AG09309 (cell line): ENCODE measurements at regions not wholly inside any gene's neighbourhood (a gene's known extent, or its start where the extent isn't known, plus 50 kb on each side); places are given as distances from the start of the nearest gene placed in this dataset.
"Not testable (repeated sequence)": the region's sequence is repeated elsewhere in the genome, so short reads cannot be mapped to it uniquely, and the experiment has no call there.

Source experiments
- DNase-seq: peaks from one replicate; pipeline ENCODE4 v3.0.0-alpha.2; 2010; ENCODE audit warnings: low read depth
- H3K4me3 ChIP-seq: 2 replicates; pipeline ENCODE4 v1.5.1; 2011; ENCODE audit warnings: mild to moderate bottlenecking, low read depth, low read length, moderate library complexity; ENCODE audit not compliant: control insufficient read depth
- TF ChIP-seq, protein P1 (sequence below): IDR thresholded peaks from 2 replicates; pipeline ENCODE4 v1.5.1; 2011; ENCODE audit warnings: mild to moderate bottlenecking, low read depth, low read length, inconsistent platforms; ENCODE audit not compliant: insufficient read depth, control insufficient read depth; ENCODE audit errors: missing control alignments

- no peak for DNase-seq
Observed at GRCh38 chr10:84743483-84743882, 415.1 kb downstream of the CCSER2 start.

GRCh38 chr10:84755311-84755710 is 426.9 kb downstream of the CCSER2 start:
- no peak overlapping the region for H3K4me3 ChIP-seq
- TF ChIP-seq, protein P1, sequence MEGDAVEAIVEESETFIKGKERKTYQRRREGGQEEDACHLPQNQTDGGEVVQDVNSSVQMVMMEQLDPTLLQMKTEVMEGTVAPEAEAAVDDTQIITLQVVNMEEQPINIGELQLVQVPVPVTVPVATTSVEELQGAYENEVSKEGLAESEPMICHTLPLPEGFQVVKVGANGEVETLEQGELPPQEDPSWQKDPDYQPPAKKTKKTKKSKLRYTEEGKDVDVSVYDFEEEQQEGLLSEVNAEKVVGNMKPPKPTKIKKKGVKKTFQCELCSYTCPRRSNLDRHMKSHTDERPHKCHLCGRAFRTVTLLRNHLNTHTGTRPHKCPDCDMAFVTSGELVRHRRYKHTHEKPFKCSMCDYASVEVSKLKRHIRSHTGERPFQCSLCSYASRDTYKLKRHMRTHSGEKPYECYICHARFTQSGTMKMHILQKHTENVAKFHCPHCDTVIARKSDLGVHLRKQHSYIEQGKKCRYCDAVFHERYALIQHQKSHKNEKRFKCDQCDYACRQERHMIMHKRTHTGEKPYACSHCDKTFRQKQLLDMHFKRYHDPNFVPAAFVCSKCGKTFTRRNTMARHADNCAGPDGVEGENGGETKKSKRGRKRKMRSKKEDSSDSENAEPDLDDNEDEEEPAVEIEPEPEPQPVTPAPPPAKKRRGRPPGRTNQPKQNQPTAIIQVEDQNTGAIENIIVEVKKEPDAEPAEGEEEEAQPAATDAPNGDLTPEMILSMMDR = no peak
- DNase-seq = no peak

More at GRCh38 chr10:84743483-84743882, 415.1 kb downstream of the CCSER2 start:
- TF ChIP-seq, protein P1 = peak; percentile 12
- no peak overlapping the region for H3K4me3 ChIP-seq

- H3K4me3 ChIP-seq, DNase-seq: not testable (repeated sequence)
Observed at GRCh38 chr10:84756653-84757052, 428.3 kb downstream of the CCSER2 start.

- not testable (repeated sequence) for H3K4me3 ChIP-seq, DNase-seq
Observed at GRCh38 chr10:84761994-84762614, 433.7 kb downstream of the CCSER2 start.

DNA sequence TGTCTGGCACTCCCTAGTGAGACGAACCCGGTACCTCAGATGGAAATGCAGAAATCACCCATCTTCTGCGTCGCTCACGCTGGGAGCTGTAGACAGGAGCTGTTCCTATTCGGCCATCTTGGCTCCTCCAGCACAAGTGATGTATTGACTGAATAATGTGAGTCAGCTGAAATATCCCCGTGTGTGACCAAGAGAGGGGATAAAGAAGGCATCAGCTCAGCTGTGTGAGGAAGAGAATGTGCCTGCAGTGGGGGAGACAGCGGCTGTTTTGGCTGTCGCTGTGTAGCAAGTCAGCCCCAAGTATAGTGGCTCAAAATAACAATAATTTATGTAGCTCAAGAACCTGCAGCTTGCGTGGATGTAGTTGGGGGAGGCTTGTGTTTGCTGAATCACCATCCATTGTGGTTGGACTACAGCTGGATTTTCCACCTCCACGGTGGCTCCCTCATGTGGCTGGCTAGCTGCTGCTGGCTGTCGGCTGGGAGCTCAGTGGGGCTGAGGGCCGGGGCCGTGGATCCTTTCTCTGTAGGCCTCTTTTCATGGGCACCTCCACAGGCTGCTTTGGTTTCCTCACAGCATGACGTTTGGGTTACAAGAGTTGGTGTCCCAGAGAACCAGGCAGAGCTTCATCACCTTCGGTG is 434.5 kb downstream of the CCSER2 start:
- DNase-seq = no peak
- no peak overlapping the region for H3K4me3 ChIP-seq
- TF ChIP-seq, protein P1 = no peak

- no peak for DNase-seq
- TF ChIP-seq, protein P1 = no peak
- H3K4me3 ChIP-seq = no peak overlapping the region
Observed at GRCh38 chr10:84763965-84764364, 435.6 kb downstream of the CCSER2 start.

GRCh38 chr10:84765086-84765485 is 436.7 kb downstream of the CCSER2 start:
- H3K4me3 ChIP-seq = no peak overlapping the region
- TF ChIP-seq, protein P1 = no peak
- DNase-seq = no peak
